ENCODE measurements at regions not wholly inside any gene's neighbourhood (a gene's known extent, or its start where the extent isn't known, plus 50 kb on each side); places are given as distances from the start of the nearest gene placed in this dataset.

GRCh38 chr2:160994141-160995002 is 165.9 kb upstream of the TANK start (continued):
- TF ChIP-seq FOXM1 (IDR thresholded peaks at IDR 0.05; ENCODE audit: low read depth) (no peak), NFIC (IDR thresholded peaks at IDR 0.05; ENCODE audit: borderline replicate concordance) (no peak), RFX5 (IDR thresholded peaks at IDR 0.05; ENCODE audit: low read length) (no peak), MXI1 (IDR thresholded peaks at IDR 0.05; ENCODE audit: low read depth, low read length) (0 out of 2 replicates have a peak, but pooled peaks have one; percentile 15), TEAD4 (IDR thresholded peaks at IDR 0.05; ENCODE audit: borderline replicate concordance, insufficient read depth) (no peak), RAD21 (IDR thresholded peaks at IDR 0.05; ENCODE audit: low read length) (peak; percentile 96), SIN3A (IDR thresholded peaks at IDR 0.05; ENCODE audit: borderline replicate concordance, low read depth, low read length) (no peak), YY1 (IDR thresholded peaks at IDR 0.05; ENCODE audit: low read depth) (no peak), ZBTB33 (IDR thresholded peaks at IDR 0.05; ENCODE audit: borderline replicate concordance, low read depth) (no peak), RCOR1 (IDR thresholded peaks at IDR 0.05; ENCODE audit: low read length) (no peak; the same call in 1 of the 2 replicates), CHD2 (IDR thresholded peaks at IDR 0.05; ENCODE audit: low read length, partially characterized antibody) (peak; percentile 32), JUND (IDR thresholded peaks at IDR 0.05) (no peak), CTCF (IDR thresholded peaks at IDR 0.05) (peak; percentile 91)

GRCh38 chr2:160996584-160996983 is 163.6 kb upstream of the TANK start:
- no peak overlapping the region for H2AFZ ChIP-seq (ENCODE audit: low read depth)
- TF ChIP-seq NRF1 (IDR thresholded peaks at IDR 0.05; ENCODE audit: low read depth, low read length) (no peak), RXRA (IDR thresholded peaks at IDR 0.05; ENCODE audit: borderline replicate concordance, low read depth) (no peak), ELF1 (IDR thresholded peaks at IDR 0.05) (no peak), MAX (IDR thresholded peaks at IDR 0.05; ENCODE audit: low read depth) (no peak)
- H3K9me3 ChIP-seq: no peaks in the 10 kb centered on the region
- H3K9ac ChIP-seq: no peak overlapping the region
- no peaks in the 10 kb centered on the region for H3K9me2 ChIP-seq
- H3K4me3 ChIP-seq (ENCODE audit: low read depth in 2 of 2, low read length in 1 of 2): no peak overlapping the region
- H3K27me3 ChIP-seq (ENCODE audit: insufficient read depth): no peaks in the 10 kb centered on the region
- no peak for DNase-seq
- H4K20me1 ChIP-seq (ENCODE audit: insufficient read depth): no peaks in the 10 kb centered on the region
- no peaks in the 10 kb centered on the region for H3K79me2 ChIP-seq (ENCODE audit: insufficient read depth)
- WGBS (ENCODE audit: low lambda C conversion rate): 95% methylated on average over 1 of the region's 1 CpG
- CTCF ChIA-PET: interaction anchor here (5.5 to 6.5 kb wide), 3 partner anchors 67 to 887 kb away, joined by 23 to 51 read pairs (median 47); no protein-coding TSS in a partner anchor
- POLR2A ChIA-PET: interaction anchor here (0.6 kb wide), 1 partner anchor 758 kb away, joined by 3 read pairs; no protein-coding TSS in a partner anchor
- H3K36me3 ChIP-seq (replicated peaks in 1 of 2; ENCODE audit: control insufficient read depth in 1 of 2, insufficient read depth in 2 of 2, low read length in 1 of 2): no peaks in the 10 kb centered on the region
- no peaks in the 10 kb centered on the region for H3F3A ChIP-seq (replicated peaks; ENCODE audit: insufficient read depth)
- no peak overlapping the region for H3K4me2 ChIP-seq
- peaks cover 0 to 2% of the 10 kb centered on the region in 2 experiments; a peak in 1 of 4 replicates for H3K4me1 ChIP-seq (ENCODE audit: control insufficient read depth in 1 of 2, insufficient read depth in 2 of 2, low read depth in 1 of 2, low read length in 1 of 2)
- no peak overlapping the region for H3K27ac ChIP-seq (ENCODE audit: low read depth in 2 of 2, low read length in 1 of 2)

Data from SK-N-SH (cell line).